HFF-Myc (cell line): ENCODE measurements at regions not wholly inside any gene's neighbourhood (a gene's known extent, or its start where the extent isn't known, plus 50 kb on each side); places are given as distances from the start of the nearest gene placed in this dataset.

Source experiments
- DNase-seq: peaks from one replicate; pipeline ENCODE4 v3.0.0-alpha.2; 2011; ENCODE audit warnings: low read depth; ENCODE audit errors: extremely low read depth
- H3K4me3 ChIP-seq: replicated peaks from 2 replicates; pipeline ENCODE4 v1.5.1; 2011; ENCODE audit warnings: low read depth, mild to moderate bottlenecking, control low read depth, low read length
- CTCF ChIP-seq: IDR thresholded peaks from 2 replicates; pipeline ENCODE4 v1.5.1; 2012; ENCODE audit warnings: mild to moderate bottlenecking, low read depth, low read length, control low read depth; ENCODE audit errors: missing control alignments

- no peak for DNase-seq
- H3K4me3 ChIP-seq: no peak overlapping the region
- TF ChIP-seq CTCF: no peak
These were observed 403.1 kb downstream of the MID1IP1 start for GRCh38 chrX:39204353-39204752.

DNA sequence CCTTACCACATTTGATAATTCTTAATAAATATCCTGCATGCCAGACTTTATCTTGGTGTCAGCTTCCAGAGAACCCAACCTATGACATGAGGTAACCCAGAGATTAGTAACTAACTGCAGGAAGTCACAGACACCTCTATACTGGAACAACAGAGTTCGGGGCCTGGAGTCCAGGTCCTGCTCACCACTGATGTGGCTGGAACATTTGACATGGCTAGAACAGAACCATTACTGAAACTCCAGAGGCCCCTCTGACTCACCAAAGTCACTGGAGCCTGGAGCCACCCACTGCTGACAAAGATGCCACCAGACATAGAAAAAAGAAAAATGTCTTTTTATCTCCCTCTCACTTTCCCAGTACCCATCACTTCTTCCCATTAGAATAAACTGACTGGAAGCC lies 403.7 kb downstream of the MID1IP1 start:
- no peak overlapping the region for H3K4me3 ChIP-seq
- TF ChIP-seq CTCF: no peak

GRCh38 chrX:39205467-39205866 lies 404.2 kb downstream of the MID1IP1 start:
- no peak overlapping the region for H3K4me3 ChIP-seq
- no peak for TF ChIP-seq CTCF
- no peak for DNase-seq

More for the DNA sequence above, 403.7 kb downstream of the MID1IP1 start:
- DNase-seq: no peak

DNA sequence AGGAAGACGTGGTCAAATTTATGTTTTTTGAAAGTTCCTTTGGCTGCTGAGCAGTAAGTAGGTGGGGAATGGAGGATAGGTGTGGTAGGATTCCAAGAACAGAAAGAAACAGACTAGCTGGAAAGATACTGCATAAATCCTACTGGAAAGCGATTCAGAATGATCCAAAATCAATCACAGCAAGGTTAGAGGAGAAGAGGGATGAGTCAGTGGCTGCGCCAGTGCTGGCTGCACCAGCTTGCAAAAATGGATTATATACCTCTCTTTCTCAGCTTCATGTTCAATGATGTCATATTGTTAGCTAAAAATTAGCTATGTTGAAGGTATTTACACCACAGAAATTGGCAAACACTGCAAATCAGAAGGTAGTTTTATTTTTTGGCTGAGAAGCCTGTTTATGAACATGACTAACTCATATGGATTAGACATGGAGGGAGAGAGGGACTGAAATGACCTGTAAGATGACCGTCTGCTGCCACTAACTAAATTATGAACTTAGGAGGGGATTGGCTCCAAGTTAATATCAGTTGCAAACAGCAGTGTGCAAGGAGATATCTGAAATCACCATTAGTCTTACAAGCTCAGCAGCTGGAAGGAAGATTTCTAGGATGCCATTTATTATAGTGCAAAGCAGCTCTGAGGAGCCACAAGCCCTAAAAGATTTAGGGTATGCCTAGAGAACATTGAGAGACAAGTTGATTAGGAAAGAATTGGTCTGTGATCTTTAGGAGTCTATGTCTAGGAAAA lies 405.3 kb downstream of the MID1IP1 start:
- no peak for DNase-seq
- no peak for TF ChIP-seq CTCF

DNA sequence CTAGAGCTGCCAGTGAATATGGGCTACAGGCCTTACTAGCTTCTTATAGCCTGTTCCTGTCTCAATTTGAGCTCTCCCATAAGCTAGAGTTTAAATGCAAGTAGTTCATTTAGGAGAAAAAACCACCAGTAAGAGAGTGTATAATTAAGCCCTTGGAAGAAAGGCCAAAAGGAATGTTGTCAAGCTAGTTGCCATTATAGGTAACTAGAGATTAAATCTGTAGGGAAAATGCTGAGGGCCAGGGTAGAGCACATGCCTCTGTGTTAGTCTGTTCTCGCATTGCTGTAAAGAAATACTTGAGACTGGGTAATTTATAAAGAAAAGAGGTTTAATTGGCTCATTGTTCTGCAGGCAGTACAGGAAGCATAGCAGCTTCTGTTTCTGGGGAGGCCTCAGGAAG lies 410.2 kb downstream of the MID1IP1 start:
- no peak for DNase-seq
- TF ChIP-seq CTCF: no peak
- H3K4me3 ChIP-seq: no peak overlapping the region

More for the DNA sequence above, 405.3 kb downstream of the MID1IP1 start:
- no peak overlapping the region for H3K4me3 ChIP-seq

DNA sequence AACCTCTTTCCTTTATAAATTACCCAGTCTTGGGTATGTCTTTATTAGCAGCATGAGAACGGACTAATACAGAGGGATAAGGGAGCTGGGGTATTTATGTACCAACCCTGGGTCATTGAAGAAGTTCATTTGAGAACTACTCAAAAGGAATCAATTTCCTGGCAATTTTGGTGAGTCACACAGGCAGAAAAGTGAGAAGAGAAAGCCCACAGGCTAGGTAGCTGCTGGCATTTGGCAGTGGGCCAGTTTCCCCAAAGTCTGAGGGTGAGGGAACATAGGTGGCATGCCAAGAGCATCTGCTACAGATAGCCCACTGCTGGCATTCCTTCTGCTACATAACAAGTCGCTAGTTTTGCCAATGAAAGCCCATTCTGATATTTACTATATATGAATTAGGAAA lies 411.2 kb downstream of the MID1IP1 start:
- TF ChIP-seq CTCF: no peak
- H3K4me3 ChIP-seq: no peak overlapping the region

More for the DNA sequence above, 411.2 kb downstream of the MID1IP1 start:
- no peak for DNase-seq
